ENCODE measurements at regions not wholly inside any gene's neighbourhood (a gene's known extent, or its start where the extent isn't known, plus 50 kb on each side); places are given as distances from the start of the nearest gene placed in this dataset.

- TF ChIP-seq CTCF (IDR thresholded peaks at IDR 0.05) = no peak
- no peak for TF ChIP-seq POLR2AphosphoS5 (IDR thresholded peaks at IDR 0.05)
These were observed 391.3 kb upstream of the CDH5 start for GRCh38 chr16:65975049-65975708.
